ENCODE measurements at regions not wholly inside any gene's neighbourhood (a gene's known extent, or its start where the extent isn't known, plus 50 kb on each side); places are given as distances from the start of the nearest gene placed in this dataset.

GRCh38 chr1:87972811-87973210 is 644.1 kb downstream of the LMO4 start:
- Histone ChIP-seq H3K36me3 (ENCODE audit: control insufficient read depth, insufficient read depth, low read length) (no peaks in the 10 kb centered on the region), H3K4me3 (ENCODE audit: low read depth, low read length) (no peak overlapping the region), H3K27me3 (ENCODE audit: control insufficient read depth, insufficient read depth, low read length) (no peaks in the 10 kb centered on the region)
- no peak for TF ChIP-seq CTCF (IDR thresholded peaks at IDR 0.05; ENCODE audit: insufficient read depth, low read length, poor library complexity, severe bottlenecking)
- no peak for DNase-seq (ENCODE audit: low read depth)

GRCh38 chr1:87973896-87974295 is 645.2 kb downstream of the LMO4 start:
- H3K27me3 ChIP-seq (ENCODE audit: control insufficient read depth, insufficient read depth, low read length): no peaks in the 10 kb centered on the region
- no peaks in the 10 kb centered on the region for H3K36me3 ChIP-seq (ENCODE audit: control insufficient read depth, insufficient read depth, low read length)
- no peak overlapping the region for H3K4me3 ChIP-seq (ENCODE audit: low read depth, low read length)
- no peak for TF ChIP-seq CTCF (IDR thresholded peaks at IDR 0.05; ENCODE audit: insufficient read depth, low read length, poor library complexity, severe bottlenecking)
- no peak for DNase-seq (ENCODE audit: low read depth)

- Histone ChIP-seq H3K4me3 (ENCODE audit: low read depth, low read length) (no peak overlapping the region), H3K27me3 (ENCODE audit: control insufficient read depth, insufficient read depth, low read length) (no peaks in the 10 kb centered on the region), H3K36me3 (ENCODE audit: control insufficient read depth, insufficient read depth, low read length) (no peaks in the 10 kb centered on the region)
- DNase-seq (ENCODE audit: low read depth): no peak
- no peak for TF ChIP-seq CTCF (IDR thresholded peaks at IDR 0.05; ENCODE audit: insufficient read depth, low read length, poor library complexity, severe bottlenecking)
Measured at GRCh38 chr1:87976316-87976715, 647.6 kb downstream of the LMO4 start.

GRCh38 chr1:87977145-87977544 is 648.5 kb downstream of the LMO4 start:
- no peak for DNase-seq (ENCODE audit: low read depth)
- Histone ChIP-seq H3K4me3 (ENCODE audit: low read depth, low read length) (no peak overlapping the region), H3K36me3 (ENCODE audit: control insufficient read depth, insufficient read depth, low read length) (no peaks in the 10 kb centered on the region), H3K27me3 (ENCODE audit: control insufficient read depth, insufficient read depth, low read length) (no peaks in the 10 kb centered on the region)
- no peak for TF ChIP-seq CTCF (IDR thresholded peaks at IDR 0.05; ENCODE audit: insufficient read depth, low read length, poor library complexity, severe bottlenecking)

GRCh38 chr1:87979079-87979478 is 650.4 kb downstream of the LMO4 start:
- Histone ChIP-seq H3K4me3 (ENCODE audit: low read depth, low read length) (no peak overlapping the region), H3K36me3 (ENCODE audit: control insufficient read depth, insufficient read depth, low read length) (no peaks in the 10 kb centered on the region), H3K27me3 (ENCODE audit: control insufficient read depth, insufficient read depth, low read length) (no peaks in the 10 kb centered on the region)
- DNase-seq (ENCODE audit: low read depth): no peak
- no peak for TF ChIP-seq CTCF (IDR thresholded peaks at IDR 0.05; ENCODE audit: insufficient read depth, low read length, poor library complexity, severe bottlenecking)

GRCh38 chr1:87980494-87980893 is 651.8 kb downstream of the LMO4 start:
- DNase-seq (ENCODE audit: low read depth): no peak
- H3K4me3 ChIP-seq (ENCODE audit: low read depth, low read length): no peak overlapping the region
- no peaks in the 10 kb centered on the region for H3K27me3 ChIP-seq (ENCODE audit: control insufficient read depth, insufficient read depth, low read length)
- no peak for TF ChIP-seq CTCF (IDR thresholded peaks at IDR 0.05; ENCODE audit: insufficient read depth, low read length, poor library complexity, severe bottlenecking)
- H3K36me3 ChIP-seq (ENCODE audit: control insufficient read depth, insufficient read depth, low read length): no peaks in the 10 kb centered on the region
